AG04449 (cell line): ENCODE measurements at regions not wholly inside any gene's neighbourhood (a gene's known extent, or its start where the extent isn't known, plus 50 kb on each side); places are given as distances from the start of the nearest gene placed in this dataset.

Experiments
- CTCF ChIA-PET: fragments of 350-600 bp; formaldehyde crosslinking; extraction: SDS; loops from one replicate; lab custom pipeline; 2021; ENCODE audit warnings: antibody characterized with exemption; lab: Yijun Ruan, JAX
- POLR2A ChIA-PET: fragments of 400-600, 350-600 bp; formaldehyde crosslinking; extraction: SDS; loops from one replicate; lab custom pipeline; 2020; ENCODE audit warnings: antibody characterized with exemption, inconsistent platforms; lab: Yijun Ruan, JAX
- DNase-seq: peaks from one replicate; pipeline ENCODE4 v3.0.0-alpha.2; 2010; ENCODE audit warnings: low read depth, low spot score
- H3K4me3 ChIP-seq: 2 replicates; pipeline ENCODE4 v1.5.1; 2011; ENCODE audit warnings: low read depth, mild to moderate bottlenecking, control low read depth, low read length
- TF ChIP-seq, protein P1 (sequence below): IDR thresholded peaks from one replicate; pipeline ENCODE4 v1.5.1; 2011; ENCODE audit warnings: mild to moderate bottlenecking, moderate library complexity, low read length, control low read depth, inconsistent platforms; ENCODE audit not compliant: insufficient read depth; ENCODE audit errors: missing control alignments

DNA sequence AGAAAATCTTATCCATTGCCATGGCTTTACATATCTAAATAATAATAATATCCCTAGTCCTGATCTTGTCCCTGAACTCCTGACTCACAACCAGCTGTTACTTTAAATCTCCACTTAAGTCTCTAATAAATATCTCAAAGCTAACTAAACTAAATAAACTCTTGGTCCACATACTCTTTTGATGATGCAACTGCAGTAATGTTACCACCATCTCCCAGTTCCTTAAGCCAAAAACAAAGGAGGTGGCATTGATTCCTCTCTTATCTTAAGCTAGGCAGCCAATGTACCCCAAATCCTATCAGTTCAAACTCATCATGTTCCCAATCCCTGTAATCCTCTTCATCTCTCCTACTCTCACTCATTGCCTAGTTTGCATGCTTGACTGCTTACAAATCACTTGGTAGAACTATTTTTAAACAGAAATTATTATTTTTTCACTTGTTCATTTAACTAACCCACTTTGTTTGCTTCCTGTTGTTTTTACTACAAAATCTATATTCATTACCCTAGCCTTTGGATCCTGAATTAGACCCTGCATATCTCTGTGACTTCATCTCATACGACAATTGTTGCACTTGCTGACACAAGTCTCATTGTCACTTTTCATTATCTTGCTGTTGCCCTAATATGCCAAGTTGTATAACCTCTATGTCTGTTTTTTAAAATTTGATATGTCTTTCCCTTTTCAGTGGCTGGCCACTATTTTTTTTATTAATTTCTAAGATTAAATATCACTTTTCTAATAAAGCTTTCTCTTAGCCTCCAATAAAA is 462.2 kb downstream of the ZPLD1 start:
- TF ChIP-seq, protein P1, sequence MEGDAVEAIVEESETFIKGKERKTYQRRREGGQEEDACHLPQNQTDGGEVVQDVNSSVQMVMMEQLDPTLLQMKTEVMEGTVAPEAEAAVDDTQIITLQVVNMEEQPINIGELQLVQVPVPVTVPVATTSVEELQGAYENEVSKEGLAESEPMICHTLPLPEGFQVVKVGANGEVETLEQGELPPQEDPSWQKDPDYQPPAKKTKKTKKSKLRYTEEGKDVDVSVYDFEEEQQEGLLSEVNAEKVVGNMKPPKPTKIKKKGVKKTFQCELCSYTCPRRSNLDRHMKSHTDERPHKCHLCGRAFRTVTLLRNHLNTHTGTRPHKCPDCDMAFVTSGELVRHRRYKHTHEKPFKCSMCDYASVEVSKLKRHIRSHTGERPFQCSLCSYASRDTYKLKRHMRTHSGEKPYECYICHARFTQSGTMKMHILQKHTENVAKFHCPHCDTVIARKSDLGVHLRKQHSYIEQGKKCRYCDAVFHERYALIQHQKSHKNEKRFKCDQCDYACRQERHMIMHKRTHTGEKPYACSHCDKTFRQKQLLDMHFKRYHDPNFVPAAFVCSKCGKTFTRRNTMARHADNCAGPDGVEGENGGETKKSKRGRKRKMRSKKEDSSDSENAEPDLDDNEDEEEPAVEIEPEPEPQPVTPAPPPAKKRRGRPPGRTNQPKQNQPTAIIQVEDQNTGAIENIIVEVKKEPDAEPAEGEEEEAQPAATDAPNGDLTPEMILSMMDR, result no peak
- ChIA-PET CTCF (no interaction called here), POLR2A (no interaction called here)
- H3K4me3 ChIP-seq, result no peak overlapping the region
- no peak for DNase-seq

DNA sequence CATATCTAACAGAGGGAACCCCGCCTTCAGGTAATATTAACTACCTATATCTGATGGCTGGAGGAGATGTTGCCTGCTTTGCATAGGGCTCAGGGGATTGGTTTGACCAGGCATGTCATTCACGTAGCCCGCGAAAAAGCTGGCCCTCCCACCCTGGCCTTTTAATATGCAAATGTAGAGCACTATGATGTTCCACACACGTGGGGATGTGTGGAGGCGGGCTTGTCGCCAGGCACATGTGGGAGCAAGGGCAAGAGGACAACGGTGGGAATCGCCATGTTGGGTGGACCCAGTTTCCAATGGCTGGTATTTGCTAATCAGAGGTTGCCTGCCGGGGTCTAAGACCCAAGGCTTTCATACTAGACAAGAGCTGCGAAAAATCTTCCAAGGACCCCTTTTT is 469.8 kb downstream of the ZPLD1 start:
- H3K4me3 ChIP-seq, result no peak overlapping the region
- TF ChIP-seq, protein P1, result no peak
- DNase-seq, result no peak
- CTCF ChIA-PET, result no interaction called here
- POLR2A ChIA-PET, result no interaction called here

DNA sequence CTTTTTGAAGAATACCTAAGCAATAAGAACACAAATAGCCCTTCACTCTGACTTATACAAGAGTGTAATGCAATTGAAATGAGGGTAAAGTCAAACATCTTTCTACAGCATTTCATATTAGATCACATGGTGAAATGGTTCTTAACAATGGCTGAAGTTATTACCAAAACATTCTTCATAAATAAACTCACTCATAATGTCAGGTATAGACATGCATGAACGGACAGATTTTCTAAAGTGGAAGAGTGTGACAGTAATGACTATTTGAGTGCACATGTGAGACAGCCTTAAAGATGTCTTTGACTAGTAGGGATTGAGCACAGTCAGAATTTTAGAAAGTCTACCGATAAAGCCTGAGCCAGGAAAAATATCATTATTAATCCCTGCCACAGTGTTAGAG is 471.0 kb downstream of the ZPLD1 start:
- DNase-seq, result no peak
- H3K4me3 ChIP-seq, result no peak overlapping the region
- POLR2A ChIA-PET, result no interaction called here
- CTCF ChIA-PET, result no interaction called here
- TF ChIP-seq, protein P1, result no peak

DNA sequence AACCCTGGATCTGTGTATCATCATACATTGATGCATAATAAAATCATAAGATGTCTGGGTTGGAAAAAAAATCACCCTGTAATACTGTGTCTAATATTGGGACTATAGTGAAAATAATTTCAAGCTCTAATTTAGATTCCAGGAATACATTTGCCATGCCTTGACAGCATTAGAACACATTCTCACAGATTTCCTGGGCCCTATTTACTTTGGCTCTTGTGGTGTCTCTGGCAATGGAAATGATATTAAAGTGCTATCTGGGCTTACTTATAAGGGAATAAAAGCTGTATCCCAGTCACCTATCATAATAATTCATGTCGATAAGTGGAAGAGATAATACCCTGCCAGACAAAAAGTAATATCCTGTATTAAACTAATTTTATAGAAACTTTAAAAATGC is 472.0 kb downstream of the ZPLD1 start:
- ChIA-PET POLR2A (no interaction called here), CTCF (no interaction called here)
- no peak for DNase-seq
- TF ChIP-seq, protein P1, result no peak
- no peak overlapping the region for H3K4me3 ChIP-seq

DNA sequence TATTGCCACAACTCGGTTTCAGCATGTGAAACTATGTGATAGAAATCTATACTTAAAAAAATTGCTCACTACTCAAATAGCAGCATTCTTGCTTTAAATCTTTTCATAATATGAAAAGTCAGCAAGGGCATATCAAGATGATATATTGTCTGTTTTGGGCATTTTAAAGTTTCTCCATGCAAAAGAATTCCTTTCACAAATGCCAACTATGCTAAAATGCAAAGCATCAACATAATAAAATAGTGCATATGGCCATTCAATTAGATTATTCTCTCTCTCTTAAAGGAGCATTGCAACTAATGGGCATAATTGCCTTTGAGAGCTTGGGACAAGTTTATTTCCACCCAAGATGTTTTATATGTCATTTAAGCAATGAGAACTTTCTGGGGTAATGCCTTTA is 475.1 kb downstream of the ZPLD1 start:
- H3K4me3 ChIP-seq, result no peak overlapping the region
- ChIA-PET CTCF (no interaction called here), POLR2A (no interaction called here)
- TF ChIP-seq, protein P1, result no peak
- no peak for DNase-seq

DNA sequence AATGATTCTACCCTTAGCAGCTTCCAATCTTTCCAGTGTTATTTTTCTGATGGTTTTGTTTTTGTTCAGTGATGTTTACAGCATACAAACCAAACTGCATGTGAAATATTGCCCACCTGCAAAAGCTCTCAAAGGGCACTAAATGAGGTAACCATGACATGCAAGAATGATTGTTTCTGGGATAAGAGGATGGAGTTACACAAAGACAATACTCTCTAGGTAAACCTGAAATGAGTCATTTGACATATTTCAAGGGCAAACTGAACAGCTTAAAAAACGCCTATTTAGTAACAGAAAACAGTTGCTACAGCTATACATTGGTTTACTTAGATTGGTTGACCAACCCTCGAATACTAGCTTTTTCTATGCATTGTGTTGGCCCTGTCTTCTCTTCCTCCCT is 481.7 kb downstream of the ZPLD1 start:
- POLR2A ChIA-PET, result no interaction called here
- no peak for DNase-seq

More for the DNA sequence above, 481.7 kb downstream of the ZPLD1 start:
- TF ChIP-seq, protein P1, result no peak
- CTCF ChIA-PET, result no interaction called here
- H3K4me3 ChIP-seq, result no peak overlapping the region
